ENCODE measurements at regions not wholly inside any gene's neighbourhood (a gene's known extent, or its start where the extent isn't known, plus 50 kb on each side); places are given as distances from the start of the nearest gene placed in this dataset.

DNA sequence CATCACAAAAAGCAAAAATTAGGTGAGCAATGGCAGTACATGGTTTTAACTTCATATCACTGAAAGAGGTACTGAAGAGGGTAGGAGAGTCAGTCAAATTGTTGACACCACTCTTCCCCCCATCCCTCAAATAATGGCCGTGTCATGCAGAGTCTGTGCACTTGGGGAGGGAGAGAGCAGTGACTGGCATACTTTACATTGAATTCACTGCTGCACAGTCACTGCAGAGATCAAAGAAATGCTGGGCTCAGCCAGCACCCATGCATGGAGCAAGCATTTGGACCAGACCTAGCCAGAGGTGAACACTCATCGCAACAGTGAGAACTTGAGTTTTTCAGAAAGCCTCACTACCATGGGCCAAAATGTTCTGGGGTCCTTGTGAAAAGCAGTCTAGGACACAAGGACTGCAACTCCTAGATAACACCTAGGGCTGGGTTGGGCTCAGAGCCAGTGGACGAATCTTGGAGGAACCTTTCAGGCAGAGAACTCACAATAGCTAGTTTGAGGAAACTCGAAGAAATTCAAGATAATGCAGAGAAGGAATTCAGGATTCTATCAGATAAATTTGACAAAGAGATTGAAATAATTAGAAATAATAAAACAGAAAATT lies 112.9 kb downstream of the NR4A2 start:
- H3K4me1 Mint-ChIP-seq: no peaks in the 10 kb centered on the region
- no peak overlapping the region for H3K4me3 Mint-ChIP-seq
- no peak overlapping the region for H3K27ac Mint-ChIP-seq
- peaks cover 30% of the 10 kb centered on the region for H3K9me3 Mint-ChIP-seq
- H3K36me3 Mint-ChIP-seq (ENCODE audit: low read depth): peaks cover 27% of the 10 kb centered on the region
- TF ChIP-seq, protein P1, sequence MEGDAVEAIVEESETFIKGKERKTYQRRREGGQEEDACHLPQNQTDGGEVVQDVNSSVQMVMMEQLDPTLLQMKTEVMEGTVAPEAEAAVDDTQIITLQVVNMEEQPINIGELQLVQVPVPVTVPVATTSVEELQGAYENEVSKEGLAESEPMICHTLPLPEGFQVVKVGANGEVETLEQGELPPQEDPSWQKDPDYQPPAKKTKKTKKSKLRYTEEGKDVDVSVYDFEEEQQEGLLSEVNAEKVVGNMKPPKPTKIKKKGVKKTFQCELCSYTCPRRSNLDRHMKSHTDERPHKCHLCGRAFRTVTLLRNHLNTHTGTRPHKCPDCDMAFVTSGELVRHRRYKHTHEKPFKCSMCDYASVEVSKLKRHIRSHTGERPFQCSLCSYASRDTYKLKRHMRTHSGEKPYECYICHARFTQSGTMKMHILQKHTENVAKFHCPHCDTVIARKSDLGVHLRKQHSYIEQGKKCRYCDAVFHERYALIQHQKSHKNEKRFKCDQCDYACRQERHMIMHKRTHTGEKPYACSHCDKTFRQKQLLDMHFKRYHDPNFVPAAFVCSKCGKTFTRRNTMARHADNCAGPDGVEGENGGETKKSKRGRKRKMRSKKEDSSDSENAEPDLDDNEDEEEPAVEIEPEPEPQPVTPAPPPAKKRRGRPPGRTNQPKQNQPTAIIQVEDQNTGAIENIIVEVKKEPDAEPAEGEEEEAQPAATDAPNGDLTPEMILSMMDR (IDR thresholded peaks at IDR 0.05; ENCODE audit: unreplicated experiment in 3 of 3): no peak
- no peaks in the 10 kb centered on the region for H3K27me3 Mint-ChIP-seq (ENCODE audit: low read depth)

DNA sequence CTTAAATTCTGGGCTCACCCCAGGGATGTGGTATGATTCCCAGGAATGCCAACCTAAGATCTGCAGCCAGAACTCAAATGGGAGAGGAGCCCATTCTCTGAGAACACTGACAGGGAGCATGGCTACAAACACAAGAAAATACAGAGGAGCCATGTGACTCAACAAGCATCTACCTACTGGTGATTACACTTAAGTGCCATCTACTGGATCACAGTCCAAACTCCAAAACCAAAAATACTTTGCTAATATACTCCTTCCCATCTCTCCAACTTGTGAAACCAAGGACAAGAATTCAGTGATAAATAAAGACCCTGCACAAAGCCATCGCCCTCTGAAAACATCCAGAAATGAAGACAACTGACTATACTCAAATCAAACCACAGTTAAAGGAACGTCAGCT lies 116.9 kb downstream of the NR4A2 start:
- Mint-ChIP-seq H3K4me3 (no peak overlapping the region), H3K27ac (no peak overlapping the region), H3K36me3 (ENCODE audit: low read depth) (peaks cover 3% of the 10 kb centered on the region), H3K4me1 (no peaks in the 10 kb centered on the region), H3K27me3 (ENCODE audit: low read depth) (no peaks in the 10 kb centered on the region), H3K9me3 (peaks cover 4% of the 10 kb centered on the region)
- TF ChIP-seq, protein P1 (IDR thresholded peaks at IDR 0.05; ENCODE audit: unreplicated experiment in 3 of 3): no peak

DNA sequence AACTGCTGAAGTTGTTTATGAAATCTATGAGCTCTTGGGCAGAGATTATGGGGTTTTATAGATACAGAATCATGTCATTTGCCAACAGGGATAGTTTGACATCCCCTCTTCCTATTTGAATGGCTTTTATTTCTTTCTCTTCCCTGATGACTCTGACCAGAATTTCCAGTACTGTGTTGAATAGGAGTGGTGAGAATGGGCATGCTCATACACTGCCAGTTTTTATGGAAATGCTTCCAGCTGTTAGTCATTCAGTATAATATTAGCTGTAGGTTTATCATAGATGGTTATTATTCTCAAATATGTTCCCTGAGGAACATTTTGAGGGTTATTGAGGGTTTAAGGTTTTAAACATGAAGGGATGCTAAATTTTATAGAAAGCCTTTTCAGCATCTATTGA lies 121.2 kb downstream of the NR4A2 start:
- Mint-ChIP-seq H3K27ac (no peak overlapping the region), H3K9me3 (no peaks in the 10 kb centered on the region), H3K36me3 (ENCODE audit: low read depth) (no peaks in the 10 kb centered on the region), H3K4me1 (no peaks in the 10 kb centered on the region), H3K27me3 (ENCODE audit: low read depth) (no peaks in the 10 kb centered on the region), H3K4me3 (no peak overlapping the region)
- TF ChIP-seq, protein P1 (IDR thresholded peaks at IDR 0.05; ENCODE audit: unreplicated experiment in 3 of 3): no peak

DNA sequence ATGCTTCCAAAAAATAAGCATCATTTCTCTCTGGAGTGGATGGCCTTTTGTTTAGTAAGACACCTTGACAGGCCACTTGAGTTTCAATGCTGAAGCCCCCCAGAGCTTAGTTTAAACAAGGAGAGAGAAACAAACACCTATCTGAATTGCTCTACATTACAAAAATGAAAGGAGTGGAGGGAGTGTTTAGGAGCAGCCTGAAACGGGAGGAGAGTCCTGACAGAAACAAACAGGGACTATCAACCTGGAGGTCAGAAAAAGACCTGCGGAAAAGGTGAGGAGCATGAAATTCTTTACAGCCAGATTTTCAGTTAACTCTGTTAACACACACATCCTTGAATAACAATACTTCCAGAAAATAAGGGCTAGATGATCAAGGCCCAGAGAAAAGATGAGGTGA lies 126.2 kb downstream of the NR4A2 start:
- no peaks in the 10 kb centered on the region for H3K36me3 Mint-ChIP-seq (ENCODE audit: low read depth)
- no peak overlapping the region for H3K4me3 Mint-ChIP-seq
- no peaks in the 10 kb centered on the region for H3K27me3 Mint-ChIP-seq (ENCODE audit: low read depth)

DNA sequence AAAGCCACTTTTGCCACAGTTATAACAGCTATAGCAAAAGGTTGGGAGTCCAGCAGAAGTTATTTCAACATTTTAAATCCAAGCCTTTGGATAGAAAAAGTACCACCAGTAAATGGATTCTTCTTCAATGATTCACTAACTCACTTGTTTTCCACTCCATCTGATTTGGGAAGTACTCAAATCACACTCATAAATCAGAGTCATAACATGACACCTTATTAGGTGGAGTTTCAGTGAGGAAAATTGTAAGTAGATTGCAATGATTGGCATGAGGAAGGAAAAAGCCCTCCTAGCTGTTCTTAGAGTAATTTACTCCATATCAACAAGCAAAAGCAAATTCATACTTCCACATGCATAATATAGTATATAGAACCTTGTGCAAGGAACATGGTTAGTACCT lies 132.9 kb downstream of the NR4A2 start:
- Mint-ChIP-seq H3K4me1 (no peaks in the 10 kb centered on the region), H3K9me3 (no peaks in the 10 kb centered on the region), H3K36me3 (ENCODE audit: low read depth) (no peaks in the 10 kb centered on the region), H3K4me3 (no peak overlapping the region), H3K27ac (no peak overlapping the region), H3K27me3 (ENCODE audit: low read depth) (no peaks in the 10 kb centered on the region)
- TF ChIP-seq, protein P1 (IDR thresholded peaks at IDR 0.05; ENCODE audit: unreplicated experiment in 3 of 3): no peak

More for the DNA sequence above, 126.2 kb downstream of the NR4A2 start:
- Mint-ChIP-seq H3K4me1 (no peaks in the 10 kb centered on the region), H3K9me3 (no peaks in the 10 kb centered on the region), H3K27ac (no peak overlapping the region)
- TF ChIP-seq, protein P1 (IDR thresholded peaks at IDR 0.05; ENCODE audit: unreplicated experiment in 3 of 3): no peak

DNA sequence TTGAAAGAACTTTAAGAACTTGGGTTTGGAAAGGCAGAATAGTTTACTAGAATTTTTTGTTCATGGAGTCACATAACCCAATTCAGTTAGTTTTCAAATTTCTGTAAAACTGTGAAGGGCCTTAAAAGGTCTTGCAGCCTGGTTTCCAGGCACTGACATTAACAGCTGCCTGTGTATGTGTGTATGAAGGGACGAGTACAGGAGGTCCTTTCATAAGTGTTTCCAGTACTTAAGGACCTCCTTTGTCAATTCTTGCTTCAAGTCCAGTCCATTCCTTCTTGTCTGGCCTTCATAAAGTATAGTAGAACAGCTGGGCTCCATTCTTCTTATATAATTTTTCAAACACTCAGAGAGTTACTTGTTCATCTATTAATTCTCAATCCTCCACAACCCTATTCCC lies 136.5 kb downstream of the NR4A2 start:
- H3K4me3 Mint-ChIP-seq: no peak overlapping the region
- H3K36me3 Mint-ChIP-seq (ENCODE audit: low read depth): no peaks in the 10 kb centered on the region
- TF ChIP-seq, protein P1 (IDR thresholded peaks at IDR 0.05; ENCODE audit: unreplicated experiment in 3 of 3): no peak
- H3K9me3 Mint-ChIP-seq: no peaks in the 10 kb centered on the region
- no peaks in the 10 kb centered on the region for H3K27me3 Mint-ChIP-seq (ENCODE audit: low read depth)
- H3K4me1 Mint-ChIP-seq: no peaks in the 10 kb centered on the region
- H3K27ac Mint-ChIP-seq: no peak overlapping the region
